PC-9 (cell line): ENCODE measurements at regions not wholly inside any gene's neighbourhood (a gene's known extent, or its start where the extent isn't known, plus 50 kb on each side); places are given as distances from the start of the nearest gene placed in this dataset.

ENCODE experiments used
- BruUV-seq: library from RNA; stranded (reverse); fragments of 400-500 nt; replicated peaks from 2 replicates; lab custom pipeline; 2021; lab: Mats Ljungman, UMichigan
- CTCF ChIA-PET: fragments of 300-600 bp; sonication (Branson Sonifier 250); formaldehyde crosslinking; loops from one replicate; lab custom pipeline; 2022; ENCODE audit warnings: antibody characterized with exemption; lab: Charles Lee
- POLR2A ChIA-PET: fragments of 300-600 bp; sonication (Branson Sonifier 250); formaldehyde crosslinking; loops from one replicate; lab custom pipeline; 2022; ENCODE audit warnings: antibody characterized with exemption; ENCODE audit not compliant: unreplicated experiment; lab: Charles Lee
- DNase-seq, 2 experiments: peaks; one replicate each; pipeline versions ENCODE4 v3.0.0 to v3.0.0-alpha.2; 2015 to 2022; ENCODE audit warnings: mixed read lengths in 1 of 2
- H2AFZ ChIP-seq: fragments of 200-600 bp; sonication (generic); 2 replicates; pipeline ENCODE4 v1.8.1; 2017; ENCODE audit warnings: antibody characterized with exemption
- H3F3A ChIP-seq: fragments of 200-600 bp; sonication (generic); 2 replicates; pipeline ENCODE4 v1.8.1; 2017; ENCODE audit warnings: antibody characterized with exemption, mild to moderate bottlenecking, low read depth; ENCODE audit not compliant: insufficient read depth
- H3K27ac ChIP-seq: fragments of 200-600 bp; sonication (generic); 2 replicates; pipeline ENCODE4 v1.6.1; 2016; ENCODE audit warnings: mixed run types
- H3K27me3 ChIP-seq: fragments of 200-600 bp; sonication (generic); 2 replicates; pipeline ENCODE4 v1.6.1; 2016; ENCODE audit warnings: low read depth, mixed run types; ENCODE audit not compliant: insufficient read depth
- H3K36me3 ChIP-seq: fragments of 200-600 bp; sonication (generic); 2 replicates; pipeline ENCODE4 v1.6.1; 2016; ENCODE audit warnings: low read depth, mixed run types
- H3K4me1 ChIP-seq: fragments of 200-600 bp; sonication (generic); replicated peaks from 2 replicates; pipeline ENCODE4 v1.6.1; 2016; ENCODE audit warnings: mixed run types; ENCODE audit not compliant: insufficient read depth
- H3K4me2 ChIP-seq: fragments of 200-600 bp; sonication (generic); 2 replicates; pipeline ENCODE4 v1.6.1; 2017; ENCODE audit warnings: mixed run types
- H3K4me3 ChIP-seq: fragments of 200-600 bp; sonication (generic); 2 replicates; pipeline ENCODE4 v1.6.1; 2016; ENCODE audit warnings: mixed run types
- H3K79me2 ChIP-seq: fragments of 200-600 bp; sonication (generic); 2 replicates; pipeline ENCODE4 v1.6.1; 2017; ENCODE audit warnings: low read depth, mixed run types
- H3K9me2 ChIP-seq: fragments of 200-600 bp; sonication (generic); 2 replicates; pipeline ENCODE4 v1.8.1; 2017; ENCODE audit warnings: mild to moderate bottlenecking; ENCODE audit not compliant: insufficient read depth
- H3K9me3 ChIP-seq: fragments of 200-600 bp; sonication (generic); 2 replicates; pipeline ENCODE4 v1.8.1; 2016; ENCODE audit warnings: low read depth; ENCODE audit not compliant: insufficient read depth
- H4K20me1 ChIP-seq: fragments of 200-600 bp; sonication (generic); 2 replicates; pipeline ENCODE4 v1.8.1; 2017; ENCODE audit not compliant: insufficient read depth
- CTCF ChIP-seq: fragments of 200-600 bp; sonication (generic); conservative IDR thresholded peaks from 2 replicates; pipeline ENCODE4 v1.6.1; 2017; ENCODE audit warnings: mixed run types, antibody characterized with exemption, mild to moderate bottlenecking, moderate library complexity
- EZH2 ChIP-seq: fragments of 200-600 bp; sonication (generic); IDR thresholded peaks from 2 replicates; pipeline ENCODE4 v1.8.0; 2017; ENCODE audit warnings: antibody characterized with exemption, low read depth
- intact Hi-C: fragments of 100-400 bp; cut with micrococcal nuclease; formaldehyde crosslinking; loops from one replicate; pipeline ENCODE4 v1.10.0; 2022; ENCODE audit not compliant: unreplicated experiment

DNA sequence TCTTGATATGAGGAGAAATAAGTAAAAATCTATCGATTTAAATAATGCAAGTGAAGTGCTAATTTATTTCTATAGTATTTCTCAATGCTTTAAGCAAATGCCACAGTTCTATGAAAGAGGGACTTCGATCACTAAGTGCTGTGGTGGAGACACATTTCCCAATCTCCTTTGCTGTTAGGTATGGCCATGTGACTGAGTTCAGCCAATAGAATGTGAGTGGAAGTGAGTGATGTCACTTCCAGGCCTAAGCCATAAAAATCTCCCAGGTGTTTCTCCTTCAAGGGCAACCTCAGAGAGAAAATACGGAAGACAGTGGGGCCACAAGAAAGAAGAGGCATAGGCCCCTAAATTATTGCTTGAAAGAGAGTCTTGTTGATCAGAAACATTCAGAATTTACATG, 100.3 kb upstream of the ANKH start:
- Histone ChIP-seq H3K9me2 (no peaks in the 10 kb centered on the region), H4K20me1 (no peaks in the 10 kb centered on the region), H3K36me3 (no peaks in the 10 kb centered on the region), H3K79me2 (no peaks in the 10 kb centered on the region), H3K4me1 (no peaks in the 10 kb centered on the region), H2AFZ (no peak overlapping the region; the same call in 1 of the 2 replicates), H3K27ac (no peak overlapping the region), H3K27me3 (no peaks in the 10 kb centered on the region), H3F3A (no peaks in the 10 kb centered on the region), H3K9me3 (no peaks in the 10 kb centered on the region), H3K4me2 (no peak overlapping the region), H3K4me3 (no peak overlapping the region)
- TF ChIP-seq EZH2 (no peak), CTCF (no peak)
- POLR2A ChIA-PET, result no interaction called here
- intact Hi-C loops, result no loop called here
- CTCF ChIA-PET, result no interaction called here
- BruUV-seq, result no TSS peak
- no peak for DNase-seq

DNA sequence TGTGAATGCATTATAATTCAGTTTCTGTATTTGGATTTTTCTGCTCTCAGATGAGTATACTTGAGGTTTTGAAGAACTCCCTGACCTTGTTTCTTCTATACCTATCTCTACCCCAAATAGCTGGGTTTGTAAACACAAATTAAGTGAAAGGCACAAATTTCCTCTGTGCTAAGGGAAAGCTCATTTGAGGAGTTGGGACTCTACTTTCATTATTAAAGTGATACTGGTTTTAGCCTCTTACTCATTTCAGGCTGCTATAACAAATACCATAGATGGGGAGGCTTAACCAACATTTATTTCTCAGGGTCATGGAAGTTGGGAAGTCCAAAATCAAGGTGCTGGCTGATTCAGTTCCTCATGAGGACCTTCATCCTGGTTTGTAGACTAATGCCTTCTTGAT, 97.2 kb upstream of the ANKH start:
- intact Hi-C loops, result no loop called here
- CTCF ChIA-PET, result no interaction called here
- Histone ChIP-seq H2AFZ (no peak overlapping the region), H3K9me3 (no peaks in the 10 kb centered on the region; the same call in 1 of the 2 replicates), H3F3A (no peaks in the 10 kb centered on the region), H3K36me3 (no peaks in the 10 kb centered on the region), H3K4me2 (no peak overlapping the region), H3K4me3 (no peak overlapping the region), H3K4me1 (no peaks in the 10 kb centered on the region), H4K20me1 (no peaks in the 10 kb centered on the region), H3K79me2 (no peaks in the 10 kb centered on the region), H3K27ac (no peak overlapping the region), H3K9me2 (no peaks in the 10 kb centered on the region), H3K27me3 (no peaks in the 10 kb centered on the region)
- no peak for TF ChIP-seq CTCF
- no peak for TF ChIP-seq EZH2
- POLR2A ChIA-PET, result no interaction called here
- DNase-seq, result no peak
- no TSS peak for BruUV-seq

DNA sequence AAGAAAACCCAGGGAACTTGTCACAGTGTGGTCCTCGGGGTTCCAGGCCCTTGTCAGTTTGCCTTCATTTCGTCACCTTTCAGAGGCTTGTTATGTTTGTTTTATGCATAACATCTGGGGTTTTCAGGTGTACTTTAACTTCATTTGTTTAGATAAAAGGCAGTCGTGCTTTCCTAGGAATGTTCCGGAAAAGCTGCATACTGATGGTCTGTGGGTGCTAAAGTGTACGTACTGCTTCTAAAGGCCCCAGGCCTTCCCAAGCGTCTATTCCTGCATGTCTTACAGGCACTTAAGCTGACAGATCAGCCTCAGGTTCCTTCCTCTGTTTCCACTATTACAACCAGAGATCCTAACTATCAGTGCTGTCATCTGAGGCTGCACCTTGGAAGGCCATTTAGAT, 95.6 kb upstream of the ANKH start:
- intact Hi-C loops, result no loop called here
- no peak overlapping the region for H3K4me2 ChIP-seq
- no peak for DNase-seq
- no peaks in the 10 kb centered on the region for H3F3A ChIP-seq
- H3K27ac ChIP-seq, result no peak overlapping the region
- no peak for TF ChIP-seq EZH2
- TF ChIP-seq CTCF, result no peak
- H3K9me2 ChIP-seq, result no peaks in the 10 kb centered on the region
- H3K4me1 ChIP-seq, result no peaks in the 10 kb centered on the region
- H3K36me3 ChIP-seq, result no peaks in the 10 kb centered on the region
- H4K20me1 ChIP-seq, result no peaks in the 10 kb centered on the region
- no peak overlapping the region for H3K4me3 ChIP-seq
- H3K27me3 ChIP-seq, result no peaks in the 10 kb centered on the region
- no peak overlapping the region for H2AFZ ChIP-seq
- ChIA-PET POLR2A (no interaction called here), CTCF (no interaction called here)
- no TSS peak for BruUV-seq
- no peaks in the 10 kb centered on the region; the same call in 1 of the 2 replicates for H3K9me3 ChIP-seq
- no peaks in the 10 kb centered on the region for H3K79me2 ChIP-seq
